HCT116 (cell line): ENCODE measurements at regions not wholly inside any gene's neighbourhood (a gene's known extent, or its start where the extent isn't known, plus 50 kb on each side); places are given as distances from the start of the nearest gene placed in this dataset.
"Not testable (repeated sequence)": the region's sequence is repeated elsewhere in the genome, so short reads cannot be mapped to it uniquely, and the experiment has no call there.

Source experiments
- ATAC-seq: fragments of 200-7000 bp; cut with Tn5 transposase; 2 replicates; pipeline ENCODE4 v1.9.1; 2020; ENCODE audit warnings: mild to moderate bottlenecking, moderate library complexity
- BruUV-seq: library from RNA; stranded (reverse); fragments of 400-500 nt; replicated peaks from 2 replicates; lab custom pipeline; 2021; lab: Mats Ljungman, UMichigan
- CTCF ChIA-PET: fragments of 300-600 bp; sonication (Branson Sonifier 250); formaldehyde crosslinking; loops from one replicate; lab custom pipeline; 2021; ENCODE audit warnings: antibody characterized with exemption; lab: Charles Lee
- POLR2A ChIA-PET: fragments of 300-600, 350-600 bp; sonication (Branson Sonifier 250); formaldehyde crosslinking; loops from one replicate; lab custom pipeline; 2021; ENCODE audit warnings: antibody characterized with exemption; lab: Charles Lee
- RAD21 ChIA-PET, 2 experiments: fragments of 300-600 bp; sonication (Branson Sonifier 250); formaldehyde crosslinking; loops; one replicate each; lab custom pipeline; 2023; ENCODE audit warnings: low total read pairs in 2 of 2; ENCODE audit not compliant: uncharacterized antibody in 2 of 2, unreplicated experiment in 2 of 2, low non-redundant PET in 1 of 2; lab: Charles Lee
- DNase-seq: peaks from one replicate; pipeline ENCODE4 v3.0.0-alpha.2; 2010; ENCODE audit warnings: low read depth, low spot score
- H2AFZ ChIP-seq: fragments of 200-600 bp; shearing (Covaris generic), sonication (generic); 2 replicates; pipeline ENCODE4 v1.6.1; 2017; ENCODE audit warnings: low read depth, mixed run types, mixed read lengths, antibody characterized with exemption, low read length; ENCODE audit not compliant: poor library complexity, severe bottlenecking
- H3K27ac ChIP-seq: 2 replicates; pipeline ENCODE4 v1.5.1; 2012; ENCODE audit warnings: low read depth, low read length
- H3K27me3 ChIP-seq: fragments of 200-600 bp; sonication (generic); 2 replicates; pipeline ENCODE4 v1.6.1; 2016; ENCODE audit warnings: mixed run types, low read length, mixed read lengths; ENCODE audit not compliant: insufficient read depth
- H3K36me3 ChIP-seq, 2 experiments: fragments of 200-500 bp in 1 of 2; fragments of 200-600 bp in 1 of 2; sonication (Bioruptor generic) in 1 of 2; sonication (generic) in 1 of 2; 2 replicates each; pipeline versions ENCODE4 v1.5.1 to v1.6.1; 2014 to 2016; ENCODE audit warnings: low read length in 2 of 2, inconsistent platforms in 1 of 2, mixed read lengths in 1 of 2, mixed run types in 1 of 2; ENCODE audit not compliant: insufficient read depth in 2 of 2, control insufficient read depth in 1 of 2
- H3K4me1 ChIP-seq, 2 experiments: fragments of 200-600 bp in 1 of 2; sonication (generic) in 1 of 2; 2 replicates each; pipeline versions ENCODE4 v1.5.1 to v1.6.1; 2012 to 2017; ENCODE audit warnings: low read length in 2 of 2, inconsistent platforms in 1 of 2, mild to moderate bottlenecking in 1 of 2, mixed read lengths in 1 of 2, mixed run types in 1 of 2, moderate library complexity in 1 of 2; ENCODE audit not compliant: insufficient read depth in 2 of 2, control insufficient read depth in 1 of 2
- H3K4me2 ChIP-seq: fragments of 200-600 bp; sonication (generic); 2 replicates; pipeline ENCODE4 v1.6.1; 2017; ENCODE audit warnings: mixed run types, low read length, mixed read lengths
- H3K4me3 ChIP-seq, 2 experiments: fragments of 200-600 bp in 1 of 2; sonication (generic) in 1 of 2; replicated peaks in 1 of 2; 2 replicates each; pipeline ENCODE4 v1.5.1; 2011 to 2016; ENCODE audit warnings: low read length in 2 of 2, control low read depth in 1 of 2, low read depth in 1 of 2, mild to moderate bottlenecking in 1 of 2, mixed read lengths in 1 of 2, mixed run types in 1 of 2
- H3K79me2 ChIP-seq: fragments of 200-600 bp; sonication (generic); 2 replicates; pipeline ENCODE4 v1.6.1; 2017; ENCODE audit warnings: mild to moderate bottlenecking, mixed run types, low read length, moderate library complexity, mixed read lengths; ENCODE audit not compliant: insufficient read depth
- H3K9ac ChIP-seq: fragments of 200-600 bp; sonication (generic); 2 replicates; pipeline ENCODE4 v1.6.1; 2016; ENCODE audit warnings: low read length, mixed read lengths
- H3K9me2 ChIP-seq: fragments of 200-600 bp; sonication (generic), shearing (Covaris generic); 2 replicates; pipeline ENCODE4 v1.6.1; 2017; ENCODE audit warnings: mixed run types, mild to moderate bottlenecking, moderate library complexity; ENCODE audit not compliant: insufficient read depth
- H3K9me3 ChIP-seq, 2 experiments: fragments of 200-500 bp in 1 of 2; fragments of 200-600 bp in 1 of 2; sonication (Bioruptor generic) in 1 of 2; sonication (generic) in 1 of 2; 2 replicates each; pipeline ENCODE4 v1.6.1; 2014 to 2017; ENCODE audit warnings: low read length in 2 of 2, mixed read lengths in 2 of 2, inconsistent platforms in 1 of 2, low read depth in 1 of 2, mild to moderate bottlenecking in 1 of 2, mixed run types in 1 of 2, moderate library complexity in 1 of 2; ENCODE audit not compliant: control insufficient read depth in 1 of 2, insufficient read depth in 1 of 2
- H4K20me1 ChIP-seq: fragments of 200-600 bp; sonication (generic), shearing (Covaris generic); 2 replicates; pipeline ENCODE4 v1.6.1; 2017; ENCODE audit warnings: mixed run types, mild to moderate bottlenecking, moderate library complexity; ENCODE audit not compliant: insufficient read depth
- FOSL1 ChIP-seq: IDR thresholded peaks from 2 replicates; pipeline ENCODE4 v1.6.1; 2012; ENCODE audit warnings: low read depth
- POLR2A ChIP-seq: IDR thresholded peaks from 2 replicates; pipeline ENCODE4 v1.7.0; 2011; ENCODE audit warnings: borderline replicate concordance; ENCODE audit not compliant: insufficient read depth, insufficient read length; ENCODE audit errors: extremely low read depth
- POLR2AphosphoS5 ChIP-seq: IDR thresholded peaks from 2 replicates; pipeline ENCODE4 v1.6.1; 2011; ENCODE audit warnings: mild to moderate bottlenecking, low read depth, low read length, moderate library complexity
- RAD21 ChIP-seq: IDR thresholded peaks from 2 replicates; pipeline ENCODE4 v1.6.1; 2012; ENCODE audit warnings: low read depth, mild to moderate bottlenecking
- ZNF274 ChIP-seq: fragments of 200-500 bp; sonication (Bioruptor generic); IDR thresholded peaks from 2 replicates; pipeline ENCODE4 v1.6.1; 2014; ENCODE audit warnings: mild to moderate bottlenecking, low read depth, low read length, inconsistent platforms
- intact Hi-C: fragments of 100-400 bp; cut with micrococcal nuclease; formaldehyde crosslinking; loops from 2 replicates; pipeline ENCODE4 v1.10.0; 2022
- TF ChIP-seq, protein P1 (sequence below): IDR thresholded peaks from 2 replicates; pipeline ENCODE4 v1.6.1; 2012; ENCODE audit warnings: low read depth

- H3K4me3 ChIP-seq, H3K4me2 ChIP-seq, H3K9ac ChIP-seq, RAD21 ChIA-PET, intact Hi-C loops, H3K36me3 ChIP-seq, H3K4me1 ChIP-seq, H2AFZ ChIP-seq, ATAC-seq, H4K20me1 ChIP-seq, H3K27ac ChIP-seq, H3K9me3 ChIP-seq, CTCF ChIA-PET, H3K79me2 ChIP-seq, BruUV-seq, POLR2A ChIA-PET, H3K9me2 ChIP-seq, DNase-seq, H3K27me3 ChIP-seq: not testable (repeated sequence)
Observed at GRCh38 chr2:58751676-58752075, 510.6 kb upstream of the FANCL start.

- Histone ChIP-seq H3K27me3 (no peaks in the 10 kb centered on the region), H3K9me2 (no peaks in the 10 kb centered on the region), H3K79me2 (no peaks in the 10 kb centered on the region), H3K9me3 (no peaks in the 10 kb centered on the region), H4K20me1 (no peaks in the 10 kb centered on the region), H3K4me2 (no peak overlapping the region), H3K36me3 (no peaks in the 10 kb centered on the region), H3K9ac (no peak overlapping the region), H3K4me1 (no peaks in the 10 kb centered on the region), H2AFZ (no peak overlapping the region), H3K27ac (no peak overlapping the region), H3K4me3 (no peak overlapping the region)
- POLR2A ChIA-PET = no interaction called here
- RAD21 ChIA-PET = no interaction called here
- TF ChIP-seq POLR2A = no peak
- TF ChIP-seq, protein P1, sequence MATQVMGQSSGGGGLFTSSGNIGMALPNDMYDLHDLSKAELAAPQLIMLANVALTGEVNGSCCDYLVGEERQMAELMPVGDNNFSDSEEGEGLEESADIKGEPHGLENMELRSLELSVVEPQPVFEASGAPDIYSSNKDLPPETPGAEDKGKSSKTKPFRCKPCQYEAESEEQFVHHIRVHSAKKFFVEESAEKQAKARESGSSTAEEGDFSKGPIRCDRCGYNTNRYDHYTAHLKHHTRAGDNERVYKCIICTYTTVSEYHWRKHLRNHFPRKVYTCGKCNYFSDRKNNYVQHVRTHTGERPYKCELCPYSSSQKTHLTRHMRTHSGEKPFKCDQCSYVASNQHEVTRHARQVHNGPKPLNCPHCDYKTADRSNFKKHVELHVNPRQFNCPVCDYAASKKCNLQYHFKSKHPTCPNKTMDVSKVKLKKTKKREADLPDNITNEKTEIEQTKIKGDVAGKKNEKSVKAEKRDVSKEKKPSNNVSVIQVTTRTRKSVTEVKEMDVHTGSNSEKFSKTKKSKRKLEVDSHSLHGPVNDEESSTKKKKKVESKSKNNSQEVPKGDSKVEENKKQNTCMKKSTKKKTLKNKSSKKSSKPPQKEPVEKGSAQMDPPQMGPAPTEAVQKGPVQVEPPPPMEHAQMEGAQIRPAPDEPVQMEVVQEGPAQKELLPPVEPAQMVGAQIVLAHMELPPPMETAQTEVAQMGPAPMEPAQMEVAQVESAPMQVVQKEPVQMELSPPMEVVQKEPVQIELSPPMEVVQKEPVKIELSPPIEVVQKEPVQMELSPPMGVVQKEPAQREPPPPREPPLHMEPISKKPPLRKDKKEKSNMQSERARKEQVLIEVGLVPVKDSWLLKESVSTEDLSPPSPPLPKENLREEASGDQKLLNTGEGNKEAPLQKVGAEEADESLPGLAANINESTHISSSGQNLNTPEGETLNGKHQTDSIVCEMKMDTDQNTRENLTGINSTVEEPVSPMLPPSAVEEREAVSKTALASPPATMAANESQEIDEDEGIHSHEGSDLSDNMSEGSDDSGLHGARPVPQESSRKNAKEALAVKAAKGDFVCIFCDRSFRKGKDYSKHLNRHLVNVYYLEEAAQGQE = no peak
- TF ChIP-seq POLR2AphosphoS5 = no peak
- TF ChIP-seq FOSL1 = no peak
- TF ChIP-seq RAD21 = no peak
- TF ChIP-seq ZNF274 = no peak
- no TSS peak for BruUV-seq
- DNase-seq (no peak), ATAC-seq (no peak)
- intact Hi-C loops = no loop called here
- CTCF ChIA-PET = no interaction called here
Observed at GRCh38 chr2:58749041-58749440, 507.9 kb upstream of the FANCL start.

DNA sequence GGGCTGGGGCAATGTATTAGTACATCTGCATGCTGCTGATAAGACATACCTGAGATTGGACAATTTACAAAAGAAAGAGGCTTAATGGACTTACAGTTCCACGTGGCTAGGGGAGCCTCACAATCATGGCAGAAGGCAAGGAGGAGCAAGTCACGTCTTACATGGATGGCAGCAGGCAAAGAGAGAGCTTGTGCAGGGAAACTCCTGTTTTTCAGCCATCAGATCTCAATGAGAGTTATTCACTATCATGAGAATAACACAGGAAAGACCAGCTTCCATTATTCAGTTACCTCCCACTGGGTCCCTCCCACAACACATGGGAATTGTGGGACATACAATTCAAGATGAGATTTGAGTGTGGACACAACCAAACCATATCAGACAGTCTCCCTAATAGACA is 504.2 kb upstream of the FANCL start:
- H3K9ac ChIP-seq, H2AFZ ChIP-seq, H3K4me1 ChIP-seq, H3K4me3 ChIP-seq, H3K79me2 ChIP-seq, RAD21 ChIA-PET, ATAC-seq, POLR2A ChIA-PET, H3K36me3 ChIP-seq, H3K27me3 ChIP-seq, H3K4me2 ChIP-seq, BruUV-seq, CTCF ChIA-PET, H3K9me2 ChIP-seq, H4K20me1 ChIP-seq, H3K9me3 ChIP-seq, intact Hi-C loops, DNase-seq, H3K27ac ChIP-seq: not testable (repeated sequence)
